ENCODE measurements at regions not wholly inside any gene's neighbourhood (a gene's known extent, or its start where the extent isn't known, plus 50 kb on each side); places are given as distances from the start of the nearest gene placed in this dataset.

DNA sequence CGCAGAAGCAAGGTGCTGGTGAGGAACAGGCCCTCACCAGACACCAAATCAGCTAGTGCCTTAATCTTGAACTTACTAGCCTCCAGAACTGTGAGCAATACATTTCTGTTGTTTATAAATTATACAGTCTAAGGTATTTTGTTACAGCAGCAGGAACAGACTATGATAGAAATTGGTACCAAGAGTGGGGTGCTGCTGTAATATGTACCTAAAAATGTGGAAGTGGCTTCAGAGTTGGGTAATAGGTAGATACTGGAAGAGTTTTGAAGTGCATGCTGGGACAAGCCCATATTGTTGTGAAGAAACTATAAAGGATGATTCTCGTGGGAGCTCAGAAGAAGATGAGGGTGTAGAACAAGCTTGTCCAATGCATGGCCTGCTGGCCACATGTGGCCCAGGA, 866.8 kb downstream of the C6orf118 start:
- TF ChIP-seq POLR2A (IDR thresholded peaks at IDR 0.05): no peak
- TF ChIP-seq, protein P1, sequence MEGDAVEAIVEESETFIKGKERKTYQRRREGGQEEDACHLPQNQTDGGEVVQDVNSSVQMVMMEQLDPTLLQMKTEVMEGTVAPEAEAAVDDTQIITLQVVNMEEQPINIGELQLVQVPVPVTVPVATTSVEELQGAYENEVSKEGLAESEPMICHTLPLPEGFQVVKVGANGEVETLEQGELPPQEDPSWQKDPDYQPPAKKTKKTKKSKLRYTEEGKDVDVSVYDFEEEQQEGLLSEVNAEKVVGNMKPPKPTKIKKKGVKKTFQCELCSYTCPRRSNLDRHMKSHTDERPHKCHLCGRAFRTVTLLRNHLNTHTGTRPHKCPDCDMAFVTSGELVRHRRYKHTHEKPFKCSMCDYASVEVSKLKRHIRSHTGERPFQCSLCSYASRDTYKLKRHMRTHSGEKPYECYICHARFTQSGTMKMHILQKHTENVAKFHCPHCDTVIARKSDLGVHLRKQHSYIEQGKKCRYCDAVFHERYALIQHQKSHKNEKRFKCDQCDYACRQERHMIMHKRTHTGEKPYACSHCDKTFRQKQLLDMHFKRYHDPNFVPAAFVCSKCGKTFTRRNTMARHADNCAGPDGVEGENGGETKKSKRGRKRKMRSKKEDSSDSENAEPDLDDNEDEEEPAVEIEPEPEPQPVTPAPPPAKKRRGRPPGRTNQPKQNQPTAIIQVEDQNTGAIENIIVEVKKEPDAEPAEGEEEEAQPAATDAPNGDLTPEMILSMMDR (IDR thresholded peaks at IDR 0.05 in 4 of 5, conservative IDR thresholded peaks at IDR 0.05 in 1 of 5): no peak

All from gastrocnemius medialis (tissue), 4 donors.